ENCODE measurements at regions not wholly inside any gene's neighbourhood (a gene's known extent, or its start where the extent isn't known, plus 50 kb on each side); places are given as distances from the start of the nearest gene placed in this dataset.

DNA sequence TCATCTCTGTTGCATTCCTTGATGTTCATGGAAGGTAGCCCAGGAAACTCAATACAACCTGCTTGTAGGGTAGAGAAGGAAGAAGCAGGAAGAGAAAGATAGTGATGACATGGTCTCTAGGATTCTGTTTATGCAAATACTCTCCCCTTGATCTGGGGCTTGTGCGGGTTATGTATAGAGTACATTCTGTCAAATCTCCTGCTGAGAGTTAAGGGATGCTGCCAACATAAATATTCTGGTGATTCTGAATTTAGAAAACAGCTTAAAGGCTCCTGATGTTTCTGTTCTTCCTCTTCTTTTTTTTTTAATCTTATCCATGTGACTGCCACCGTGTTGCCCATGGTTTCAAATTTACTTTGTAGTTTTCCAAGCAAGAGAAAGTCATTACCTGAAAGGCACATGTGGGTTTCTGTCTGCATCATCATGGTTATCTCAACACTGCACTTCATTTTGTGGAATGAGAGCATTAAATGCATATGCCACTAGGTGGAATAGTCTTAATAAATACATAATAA is 150.6 kb downstream of the RPS12 start:
- Histone ChIP-seq H3K79me2 (ENCODE audit: insufficient read depth, low read length) (no peaks in the 10 kb centered on the region), H3F3A (ENCODE audit: low read depth) (no peaks in the 10 kb centered on the region), H3K9me2 (replicated peaks; ENCODE audit: low read depth, low read length) (no peaks in the 10 kb centered on the region), H3K9ac (ENCODE audit: low read depth, low read length, poor library complexity, severe bottlenecking) (no peak overlapping the region), H4K20me1 (ENCODE audit: insufficient read depth, low read length, poor library complexity, severe bottlenecking) (no peaks in the 10 kb centered on the region), H3K4me2 (ENCODE audit: low read depth, low read length, poor library complexity, severe bottlenecking) (no peak overlapping the region), H3K4me3 (ENCODE audit: low read length, poor library complexity, severe bottlenecking) (no peak overlapping the region), H3K9me3 (ENCODE audit: insufficient read depth, low read depth, low read length) (no peaks in the 10 kb centered on the region), H2AFZ (ENCODE audit: low read length) (no peak overlapping the region), H3K4me1 (ENCODE audit: insufficient read depth, low read length, poor library complexity, severe bottlenecking) (peaks cover 9% of the 10 kb centered on the region), H3K27me3 (ENCODE audit: insufficient read depth, low read length, poor library complexity, severe bottlenecking) (no peaks in the 10 kb centered on the region), H3K36me3 (ENCODE audit: insufficient read depth, low read length) (no peaks in the 10 kb centered on the region)
- no peak for TF ChIP-seq EZH2phosphoT487 (IDR thresholded peaks at IDR 0.05; ENCODE audit: borderline replicate concordance)
- TF ChIP-seq, protein P1, sequence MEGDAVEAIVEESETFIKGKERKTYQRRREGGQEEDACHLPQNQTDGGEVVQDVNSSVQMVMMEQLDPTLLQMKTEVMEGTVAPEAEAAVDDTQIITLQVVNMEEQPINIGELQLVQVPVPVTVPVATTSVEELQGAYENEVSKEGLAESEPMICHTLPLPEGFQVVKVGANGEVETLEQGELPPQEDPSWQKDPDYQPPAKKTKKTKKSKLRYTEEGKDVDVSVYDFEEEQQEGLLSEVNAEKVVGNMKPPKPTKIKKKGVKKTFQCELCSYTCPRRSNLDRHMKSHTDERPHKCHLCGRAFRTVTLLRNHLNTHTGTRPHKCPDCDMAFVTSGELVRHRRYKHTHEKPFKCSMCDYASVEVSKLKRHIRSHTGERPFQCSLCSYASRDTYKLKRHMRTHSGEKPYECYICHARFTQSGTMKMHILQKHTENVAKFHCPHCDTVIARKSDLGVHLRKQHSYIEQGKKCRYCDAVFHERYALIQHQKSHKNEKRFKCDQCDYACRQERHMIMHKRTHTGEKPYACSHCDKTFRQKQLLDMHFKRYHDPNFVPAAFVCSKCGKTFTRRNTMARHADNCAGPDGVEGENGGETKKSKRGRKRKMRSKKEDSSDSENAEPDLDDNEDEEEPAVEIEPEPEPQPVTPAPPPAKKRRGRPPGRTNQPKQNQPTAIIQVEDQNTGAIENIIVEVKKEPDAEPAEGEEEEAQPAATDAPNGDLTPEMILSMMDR (conservative IDR thresholded peaks at IDR 0.05; ENCODE audit: low read length): no peak

- Histone ChIP-seq H3K9ac (ENCODE audit: low read depth, low read length, poor library complexity, severe bottlenecking) (no peak overlapping the region), H3K9me2 (replicated peaks; ENCODE audit: low read depth, low read length) (no peaks in the 10 kb centered on the region), H3K79me2 (ENCODE audit: insufficient read depth, low read length) (no peaks in the 10 kb centered on the region), H3K36me3 (ENCODE audit: insufficient read depth, low read length) (no peaks in the 10 kb centered on the region), H3F3A (ENCODE audit: low read depth) (no peaks in the 10 kb centered on the region), H4K20me1 (ENCODE audit: insufficient read depth, low read length, poor library complexity, severe bottlenecking) (no peaks in the 10 kb centered on the region), H3K4me2 (ENCODE audit: low read depth, low read length, poor library complexity, severe bottlenecking) (no peak overlapping the region), H3K27me3 (ENCODE audit: insufficient read depth, low read length, poor library complexity, severe bottlenecking) (no peaks in the 10 kb centered on the region), H3K4me1 (ENCODE audit: insufficient read depth, low read length, poor library complexity, severe bottlenecking) (peaks cover 9% of the 10 kb centered on the region), H3K9me3 (ENCODE audit: insufficient read depth, low read depth, low read length) (no peaks in the 10 kb centered on the region), H2AFZ (ENCODE audit: low read length) (no peak overlapping the region), H3K4me3 (ENCODE audit: low read length, poor library complexity, severe bottlenecking) (no peak overlapping the region)
- TF ChIP-seq, protein P1 (conservative IDR thresholded peaks at IDR 0.05; ENCODE audit: low read length): no peak
- TF ChIP-seq EZH2phosphoT487 (IDR thresholded peaks at IDR 0.05; ENCODE audit: borderline replicate concordance): no peak
Measured at GRCh38 chr6:132967871-132968270, 153.5 kb downstream of the RPS12 start.

GRCh38 chr6:132968419-132968950 is 154.1 kb downstream of the RPS12 start:
- H3K36me3 ChIP-seq (ENCODE audit: insufficient read depth, low read length): no peaks in the 10 kb centered on the region
- no peak overlapping the region for H3K4me2 ChIP-seq (ENCODE audit: low read depth, low read length, poor library complexity, severe bottlenecking)
- H3K9me3 ChIP-seq (ENCODE audit: insufficient read depth, low read depth, low read length): no peaks in the 10 kb centered on the region
- peaks cover 9% of the 10 kb centered on the region for H3K4me1 ChIP-seq (ENCODE audit: insufficient read depth, low read length, poor library complexity, severe bottlenecking)
- H3K4me3 ChIP-seq (ENCODE audit: low read length, poor library complexity, severe bottlenecking): no peak overlapping the region
- H3K9ac ChIP-seq (ENCODE audit: low read depth, low read length, poor library complexity, severe bottlenecking): no peak overlapping the region
- no peaks in the 10 kb centered on the region for H3K27me3 ChIP-seq (ENCODE audit: insufficient read depth, low read length, poor library complexity, severe bottlenecking)
- H3K79me2 ChIP-seq (ENCODE audit: insufficient read depth, low read length): no peaks in the 10 kb centered on the region
- no peaks in the 10 kb centered on the region for H3K9me2 ChIP-seq (replicated peaks; ENCODE audit: low read depth, low read length)
- TF ChIP-seq, protein P1 (conservative IDR thresholded peaks at IDR 0.05; ENCODE audit: low read length): no peak
- TF ChIP-seq EZH2phosphoT487 (IDR thresholded peaks at IDR 0.05; ENCODE audit: borderline replicate concordance): no peak
- H3F3A ChIP-seq (ENCODE audit: low read depth): no peaks in the 10 kb centered on the region
- H4K20me1 ChIP-seq (ENCODE audit: insufficient read depth, low read length, poor library complexity, severe bottlenecking): no peaks in the 10 kb centered on the region
- H2AFZ ChIP-seq (ENCODE audit: low read length): no peak overlapping the region

All from Loucy (cell line).